ENCODE measurements at regions not wholly inside any gene's neighbourhood (a gene's known extent, or its start where the extent isn't known, plus 50 kb on each side); places are given as distances from the start of the nearest gene placed in this dataset.
"Not testable (repeated sequence)": the region's sequence is repeated elsewhere in the genome, so short reads cannot be mapped to it uniquely, and the experiment has no call there.

DNA sequence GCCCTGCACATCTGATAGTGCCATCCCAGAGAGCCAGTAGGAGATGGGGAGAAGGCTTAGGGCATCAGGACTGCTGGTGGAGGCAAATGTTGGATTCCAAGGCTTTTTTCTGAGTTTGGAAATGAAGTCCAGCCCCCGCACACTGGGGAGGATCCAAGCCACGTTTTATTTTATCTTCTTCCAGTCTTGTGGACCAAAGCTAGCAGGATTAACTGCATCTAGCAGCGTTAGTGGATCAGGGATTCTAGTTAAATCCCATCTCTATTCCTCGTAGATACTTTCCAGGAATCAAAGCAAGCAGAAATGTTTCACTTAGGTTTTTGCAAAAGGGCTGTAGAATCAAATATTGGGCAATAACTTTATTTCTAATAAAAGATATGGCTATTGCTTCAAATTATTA, 114.7 kb upstream of the OR13F1 start:
- TF ChIP-seq, protein P1, sequence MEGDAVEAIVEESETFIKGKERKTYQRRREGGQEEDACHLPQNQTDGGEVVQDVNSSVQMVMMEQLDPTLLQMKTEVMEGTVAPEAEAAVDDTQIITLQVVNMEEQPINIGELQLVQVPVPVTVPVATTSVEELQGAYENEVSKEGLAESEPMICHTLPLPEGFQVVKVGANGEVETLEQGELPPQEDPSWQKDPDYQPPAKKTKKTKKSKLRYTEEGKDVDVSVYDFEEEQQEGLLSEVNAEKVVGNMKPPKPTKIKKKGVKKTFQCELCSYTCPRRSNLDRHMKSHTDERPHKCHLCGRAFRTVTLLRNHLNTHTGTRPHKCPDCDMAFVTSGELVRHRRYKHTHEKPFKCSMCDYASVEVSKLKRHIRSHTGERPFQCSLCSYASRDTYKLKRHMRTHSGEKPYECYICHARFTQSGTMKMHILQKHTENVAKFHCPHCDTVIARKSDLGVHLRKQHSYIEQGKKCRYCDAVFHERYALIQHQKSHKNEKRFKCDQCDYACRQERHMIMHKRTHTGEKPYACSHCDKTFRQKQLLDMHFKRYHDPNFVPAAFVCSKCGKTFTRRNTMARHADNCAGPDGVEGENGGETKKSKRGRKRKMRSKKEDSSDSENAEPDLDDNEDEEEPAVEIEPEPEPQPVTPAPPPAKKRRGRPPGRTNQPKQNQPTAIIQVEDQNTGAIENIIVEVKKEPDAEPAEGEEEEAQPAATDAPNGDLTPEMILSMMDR (IDR thresholded peaks at IDR 0.05; ENCODE audit: borderline replicate concordance, insufficient read depth, low read depth, low read length): no peak

DNA sequence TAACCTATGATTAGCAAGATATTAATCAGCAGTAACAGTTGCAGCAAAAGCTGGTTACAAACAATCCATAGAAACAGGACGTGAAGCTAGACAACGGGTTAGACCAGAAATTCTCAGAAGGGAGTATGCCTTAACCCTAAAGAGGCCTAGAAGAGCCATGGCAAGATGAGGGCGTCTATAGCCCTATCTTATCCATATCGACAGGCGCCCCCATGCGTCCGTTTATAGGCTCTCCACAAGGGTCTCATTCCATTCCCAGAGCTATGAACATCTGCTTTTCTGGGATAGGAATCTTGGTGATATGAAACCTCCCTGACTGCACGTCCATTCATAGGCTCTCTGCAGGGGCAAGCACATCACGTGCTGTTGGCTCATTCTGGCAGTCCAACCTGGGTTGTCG, 109.2 kb upstream of the OR13F1 start:
- not testable (repeated sequence) for H3K4me3 ChIP-seq (ENCODE audit: low read depth, low read length)

More for the DNA sequence above, 114.7 kb upstream of the OR13F1 start:
- no peak overlapping the region for H3K4me3 ChIP-seq (ENCODE audit: low read depth, low read length)

DNA sequence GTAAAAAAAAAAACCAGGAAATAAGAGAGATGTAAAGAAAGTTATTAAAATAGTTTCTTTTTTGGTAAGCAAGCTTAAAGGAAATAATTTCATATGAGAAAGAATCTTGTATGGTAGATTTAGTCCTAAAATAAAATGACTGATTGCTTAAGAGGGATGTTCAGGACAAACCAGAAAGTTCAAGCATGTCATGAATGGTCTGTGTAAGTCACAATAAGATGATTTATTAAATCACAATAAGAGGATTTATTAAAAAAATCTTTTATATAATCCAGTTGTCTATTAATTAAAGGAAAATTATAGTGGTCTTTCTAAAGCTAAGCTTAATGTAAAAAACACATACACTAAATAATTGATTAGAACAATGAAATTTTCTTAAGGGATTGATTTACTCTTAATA, 91.8 kb upstream of the OR13F1 start:
- TF ChIP-seq, protein P1 (IDR thresholded peaks at IDR 0.05; ENCODE audit: borderline replicate concordance, insufficient read depth, low read depth, low read length): no peak

DNA sequence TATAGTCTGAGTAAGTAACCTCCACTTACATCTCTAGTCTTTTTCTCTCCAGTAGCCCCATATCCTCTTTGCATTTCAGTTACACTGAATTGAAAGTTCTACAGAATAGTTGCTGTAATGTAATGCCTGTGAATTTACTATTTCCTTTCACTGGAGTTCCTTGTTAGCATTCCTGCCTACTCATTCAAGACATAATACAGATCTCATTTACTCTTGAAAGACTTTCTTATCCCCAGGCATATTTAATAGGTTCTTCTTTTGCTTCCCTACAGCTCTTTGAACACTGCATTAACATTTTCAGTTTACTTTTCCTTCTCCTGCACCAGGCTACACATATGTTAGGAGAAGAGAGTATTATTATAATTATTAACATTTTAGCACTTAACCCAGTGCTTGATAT, 87.6 kb upstream of the OR13F1 start:
- TF ChIP-seq, protein P1 (IDR thresholded peaks at IDR 0.05; ENCODE audit: borderline replicate concordance, insufficient read depth, low read depth, low read length): no peak
- no peak overlapping the region for H3K4me3 ChIP-seq (ENCODE audit: low read depth, low read length)

More for the DNA sequence above, 91.8 kb upstream of the OR13F1 start:
- no peak overlapping the region for H3K4me3 ChIP-seq (ENCODE audit: low read depth, low read length)

GRCh38 chr9:104417296-104417695, 86.8 kb upstream of the OR13F1 start:
- no peak overlapping the region for H3K4me3 ChIP-seq (ENCODE audit: low read depth, low read length)
- TF ChIP-seq, protein P1 (IDR thresholded peaks at IDR 0.05; ENCODE audit: borderline replicate concordance, insufficient read depth, low read depth, low read length): no peak

DNA sequence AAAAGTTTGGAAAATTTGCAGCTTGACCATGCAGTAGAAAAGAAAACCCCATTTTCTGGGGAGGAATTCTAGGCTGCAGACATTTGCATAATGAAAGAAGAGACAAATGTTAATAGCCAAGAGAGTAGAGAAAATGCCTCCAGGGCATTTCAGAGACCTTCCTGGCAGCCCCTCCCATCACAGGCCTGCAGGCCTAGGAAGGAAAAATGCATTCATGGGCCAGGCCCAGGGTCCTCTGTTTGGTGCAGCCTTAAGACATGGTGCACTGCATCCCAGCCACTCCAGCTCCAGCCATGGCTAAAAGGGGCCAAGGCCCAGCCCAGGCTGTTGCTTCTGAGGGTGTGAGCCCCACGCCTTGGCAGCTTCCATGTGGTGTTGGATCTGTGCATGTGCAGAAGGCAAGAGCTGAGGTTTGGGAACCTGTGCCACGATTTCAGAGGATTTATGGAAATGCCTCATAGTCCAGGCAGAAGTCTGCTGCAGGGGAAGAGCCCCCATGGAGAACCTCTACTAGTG, 75.0 kb upstream of the OR13F1 start:
- TF ChIP-seq, protein P1 (IDR thresholded peaks at IDR 0.05; ENCODE audit: borderline replicate concordance, insufficient read depth, low read depth, low read length): no peak
- no peak overlapping the region for H3K4me3 ChIP-seq (ENCODE audit: low read depth, low read length)

DNA sequence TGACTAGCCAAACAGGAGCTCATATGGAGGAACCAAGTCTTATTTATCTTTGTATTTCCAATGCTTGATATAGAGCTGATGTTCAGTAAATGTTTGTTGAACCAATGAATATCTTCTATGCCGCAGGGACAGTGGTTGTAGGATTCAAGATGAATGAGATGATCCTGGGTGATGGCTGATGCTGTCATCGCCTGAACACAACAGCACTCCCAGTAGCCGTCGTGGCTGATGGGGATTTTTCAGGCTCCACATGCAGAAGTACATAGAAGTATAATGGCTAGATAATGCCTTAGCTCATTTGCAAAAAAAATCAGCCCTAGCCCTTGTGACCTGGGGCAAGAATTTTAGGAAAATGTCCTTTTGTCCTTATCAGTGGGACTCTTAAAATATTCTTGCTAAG, 69.0 kb upstream of the OR13F1 start:
- TF ChIP-seq, protein P1 (IDR thresholded peaks at IDR 0.05; ENCODE audit: borderline replicate concordance, insufficient read depth, low read depth, low read length): no peak
- H3K4me3 ChIP-seq (ENCODE audit: low read depth, low read length): no peak overlapping the region

DNA sequence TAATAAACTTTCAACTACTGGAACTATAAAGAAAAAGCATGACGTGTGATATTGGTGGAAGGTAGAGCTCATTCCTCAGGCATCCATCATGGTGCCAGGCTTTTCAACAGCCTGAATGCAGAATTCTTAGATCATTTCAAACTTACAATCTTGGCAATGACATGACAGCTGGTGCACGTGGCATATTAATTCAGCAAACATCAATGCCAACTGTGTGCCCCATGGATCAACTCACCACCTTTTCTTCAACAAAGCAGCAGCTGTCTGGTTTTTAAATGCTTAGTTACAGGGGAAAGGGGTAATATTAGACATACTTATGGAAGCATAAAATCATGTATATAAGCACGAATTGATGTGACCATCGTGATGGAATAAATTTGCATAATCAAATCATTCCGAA, 56.0 kb upstream of the OR13F1 start:
- no peak overlapping the region for H3K4me3 ChIP-seq (ENCODE audit: low read depth, low read length)
- TF ChIP-seq, protein P1 (IDR thresholded peaks at IDR 0.05; ENCODE audit: borderline replicate concordance, insufficient read depth, low read depth, low read length): no peak

All from GM12875 (cell line).